Fibroblast of lung (primary cell): ENCODE measurements at regions not wholly inside any gene's neighbourhood (a gene's known extent, or its start where the extent isn't known, plus 50 kb on each side); places are given as distances from the start of the nearest gene placed in this dataset.
"Not testable (repeated sequence)": the region's sequence is repeated elsewhere in the genome, so short reads cannot be mapped to it uniquely, and the experiment has no call there.

Experiments
- CTCF ChIP-seq, 2 donors: IDR thresholded peaks in 1 of 2; conservative IDR thresholded peaks in 1 of 2; 1 replicate in 1 of 2; 2 replicates in 1 of 2; pipeline ENCODE4 v1.5.1; 2011 to 2012; ENCODE audit warnings: low read length in 2 of 2, control low read depth in 1 of 2, inconsistent platforms in 1 of 2, low read depth in 1 of 2, mild to moderate bottlenecking in 1 of 2
- EZH2 ChIP-seq: IDR thresholded peaks from 2 replicates; pipeline ENCODE4 v1.5.1; 2012; ENCODE audit warnings: low read length, control low read depth, mild to moderate bottlenecking; ENCODE audit errors: missing control alignments

DNA sequence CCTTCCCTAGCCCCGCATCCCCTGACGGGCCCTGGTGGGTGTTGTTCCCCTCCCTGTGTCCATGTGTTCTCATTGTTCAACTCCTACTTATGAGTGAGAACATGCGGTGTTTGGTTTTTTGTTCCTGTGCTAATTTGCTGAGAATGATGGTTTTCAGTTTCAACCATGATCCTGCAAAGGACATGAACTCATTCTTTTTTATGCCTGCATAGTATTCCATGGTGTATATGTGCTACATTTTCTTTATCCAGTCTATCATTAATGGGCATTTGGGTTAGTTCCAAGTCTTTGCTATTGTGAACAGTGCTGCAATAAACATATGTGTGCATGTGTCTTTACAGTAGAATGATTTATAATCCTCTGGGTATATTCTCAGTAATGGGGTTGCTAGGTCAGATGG lies 65.7 kb upstream of the DCD start:
- not testable (repeated sequence) for TF ChIP-seq CTCF (conservative IDR thresholded peaks at IDR 0.05 in 1 of 2, IDR thresholded peaks at IDR 0.05 in 1 of 2; ENCODE audit: low read depth in 1 of 2, low read length in 2 of 2); EZH2
